AG10803 (cell line): ENCODE measurements at regions not wholly inside any gene's neighbourhood (a gene's known extent, or its start where the extent isn't known, plus 50 kb on each side); places are given as distances from the start of the nearest gene placed in this dataset.

ENCODE experiments used
- DNase-seq: peaks from one replicate; pipeline ENCODE4 v3.0.0; 2010; ENCODE audit warnings: low read depth
- H3K4me3 ChIP-seq: 2 replicates; pipeline ENCODE4 v1.5.1; 2011; ENCODE audit warnings: mild to moderate bottlenecking, low read length, control low read depth
- TF ChIP-seq, protein P1 (sequence below): conservative IDR thresholded peaks from 2 replicates; pipeline ENCODE4 v1.5.1; 2011; ENCODE audit warnings: mild to moderate bottlenecking, low read length, control low read depth, inconsistent platforms

DNA sequence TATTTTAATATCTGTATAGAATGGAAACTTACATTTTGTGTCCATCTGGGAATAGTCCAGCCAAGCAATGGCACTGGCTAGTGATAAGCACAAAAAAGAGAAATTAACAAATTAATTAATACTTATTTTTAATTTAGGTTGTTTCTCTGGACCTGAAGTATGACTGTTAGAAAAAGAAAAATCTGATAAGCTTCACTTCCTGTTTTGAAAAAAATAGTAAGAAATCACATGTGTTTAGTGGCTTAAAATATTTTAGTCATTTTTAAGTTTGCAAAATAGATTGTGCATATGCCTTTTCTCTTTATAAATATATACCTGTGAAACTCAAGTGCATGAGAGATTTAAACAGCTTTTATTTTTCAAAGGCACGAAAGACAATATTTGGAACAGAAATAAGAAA, 50.1 kb upstream of the CREB5 start:
- DNase-seq, result no peak
- H3K4me3 ChIP-seq, result no peak overlapping the region
- TF ChIP-seq, protein P1, sequence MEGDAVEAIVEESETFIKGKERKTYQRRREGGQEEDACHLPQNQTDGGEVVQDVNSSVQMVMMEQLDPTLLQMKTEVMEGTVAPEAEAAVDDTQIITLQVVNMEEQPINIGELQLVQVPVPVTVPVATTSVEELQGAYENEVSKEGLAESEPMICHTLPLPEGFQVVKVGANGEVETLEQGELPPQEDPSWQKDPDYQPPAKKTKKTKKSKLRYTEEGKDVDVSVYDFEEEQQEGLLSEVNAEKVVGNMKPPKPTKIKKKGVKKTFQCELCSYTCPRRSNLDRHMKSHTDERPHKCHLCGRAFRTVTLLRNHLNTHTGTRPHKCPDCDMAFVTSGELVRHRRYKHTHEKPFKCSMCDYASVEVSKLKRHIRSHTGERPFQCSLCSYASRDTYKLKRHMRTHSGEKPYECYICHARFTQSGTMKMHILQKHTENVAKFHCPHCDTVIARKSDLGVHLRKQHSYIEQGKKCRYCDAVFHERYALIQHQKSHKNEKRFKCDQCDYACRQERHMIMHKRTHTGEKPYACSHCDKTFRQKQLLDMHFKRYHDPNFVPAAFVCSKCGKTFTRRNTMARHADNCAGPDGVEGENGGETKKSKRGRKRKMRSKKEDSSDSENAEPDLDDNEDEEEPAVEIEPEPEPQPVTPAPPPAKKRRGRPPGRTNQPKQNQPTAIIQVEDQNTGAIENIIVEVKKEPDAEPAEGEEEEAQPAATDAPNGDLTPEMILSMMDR, result no peak
